Mesodermal cell (in vitro differentiated cells): ENCODE measurements at regions not wholly inside any gene's neighbourhood (a gene's known extent, or its start where the extent isn't known, plus 50 kb on each side); places are given as distances from the start of the nearest gene placed in this dataset.

Source experiments
- H3K27ac ChIP-seq: 2 replicates; pipeline ENCODE4 v1.7.0; 2013; ENCODE audit warnings: mild to moderate bottlenecking, low read depth, low read length, moderate library complexity; ENCODE audit not compliant: severe bottlenecking
- H3K36me3 ChIP-seq: 2 replicates; pipeline ENCODE4 v1.7.1; 2013; ENCODE audit warnings: mild to moderate bottlenecking, low read length, moderate library complexity; ENCODE audit not compliant: control insufficient read depth, insufficient read depth
- H3K4me1 ChIP-seq: one replicate; pipeline ENCODE4 v1.7.1; 2013; ENCODE audit warnings: mild to moderate bottlenecking, low read length; ENCODE audit not compliant: insufficient read depth, control insufficient read depth, poor library complexity, severe bottlenecking
- H3K4me3 ChIP-seq: 2 replicates; pipeline ENCODE4 v1.7.0; 2013; ENCODE audit warnings: low read length, control low read depth, mild to moderate bottlenecking; ENCODE audit not compliant: insufficient read depth, poor library complexity, severe bottlenecking; ENCODE audit errors: extremely low read depth
- H3K9me3 ChIP-seq: 2 replicates; pipeline ENCODE4 v1.7.1; 2013; ENCODE audit warnings: mild to moderate bottlenecking, low read length, moderate library complexity; ENCODE audit not compliant: control insufficient read depth
- WGBS, 2 experiments: methylation state at CpG; one replicate each; pipeline ENCODE4 v1.1.5; 2013; ENCODE audit warnings: missing lambda C conversion rate in 2 of 2; ENCODE audit not compliant: insufficient coverage in 2 of 2; 5-methylcytosine and 5-hydroxymethylcytosine counted together

- 93 to 100% methylated on average over 1 to 3 of the region's 4 CpGs for WGBS, 2 experiments
- no peaks in the 10 kb centered on the region for H3K4me1 ChIP-seq
- no peak overlapping the region for H3K27ac ChIP-seq
- no peaks in the 10 kb centered on the region for H3K36me3 ChIP-seq
- no peak overlapping the region for H3K4me3 ChIP-seq
- peaks cover 16% of the 10 kb centered on the region for H3K9me3 ChIP-seq
These were observed 213.4 kb downstream of the AUH start for GRCh38 chr9:91148306-91148705.

- Histone ChIP-seq H3K36me3 (no peaks in the 10 kb centered on the region), H3K27ac (no peak overlapping the region), H3K9me3 (peaks cover 15% of the 10 kb centered on the region), H3K4me1 (no peaks in the 10 kb centered on the region), H3K4me3 (no peak overlapping the region)
- WGBS, 2 experiments: 91 to 100% methylated on average over 1 to 3 of the region's 3 CpGs
These were observed 211.3 kb downstream of the AUH start for GRCh38 chr9:91150273-91150997.

DNA sequence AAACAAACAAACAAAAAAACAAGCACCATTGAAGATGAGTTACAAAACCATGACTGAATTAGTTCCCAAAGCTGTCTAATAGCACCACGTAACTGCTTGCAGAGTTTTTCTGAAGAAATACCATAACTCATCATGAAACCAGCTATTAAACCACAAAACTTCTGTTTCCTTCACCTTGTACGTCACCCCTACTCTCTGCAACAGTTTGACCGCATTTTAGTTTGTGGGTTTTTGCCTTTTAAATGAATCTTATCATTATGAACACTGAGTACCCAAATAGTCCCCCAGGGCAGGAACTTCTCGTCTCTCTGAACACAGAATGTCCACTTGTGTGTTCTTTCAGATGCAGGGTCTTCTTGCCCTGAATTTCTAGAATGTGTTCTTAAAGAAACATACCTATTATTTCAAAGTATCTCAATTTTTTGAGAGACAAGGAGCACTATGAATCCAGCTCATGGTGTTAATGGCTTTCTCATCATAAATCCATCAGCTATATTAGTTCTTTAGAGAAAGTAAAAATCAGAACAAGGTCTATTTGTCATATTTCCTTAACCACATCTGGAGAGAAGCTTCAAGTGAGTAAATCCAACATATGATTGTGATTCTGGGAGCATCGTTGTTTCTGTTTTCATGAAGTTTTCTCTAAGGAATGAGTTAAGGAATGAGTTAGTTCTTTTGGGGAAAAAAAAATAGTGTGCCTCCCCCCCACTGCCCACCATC is 210.6 kb downstream of the AUH start:
- no peaks in the 10 kb centered on the region for H3K4me1 ChIP-seq
- no peaks in the 10 kb centered on the region for H3K36me3 ChIP-seq
- H3K27ac ChIP-seq: no peak overlapping the region
- peaks cover 15% of the 10 kb centered on the region for H3K9me3 ChIP-seq
- H3K4me3 ChIP-seq: no peak overlapping the region
- 82 to 88% methylated on average over 1 of the region's 5 CpGs for WGBS, 2 experiments

DNA sequence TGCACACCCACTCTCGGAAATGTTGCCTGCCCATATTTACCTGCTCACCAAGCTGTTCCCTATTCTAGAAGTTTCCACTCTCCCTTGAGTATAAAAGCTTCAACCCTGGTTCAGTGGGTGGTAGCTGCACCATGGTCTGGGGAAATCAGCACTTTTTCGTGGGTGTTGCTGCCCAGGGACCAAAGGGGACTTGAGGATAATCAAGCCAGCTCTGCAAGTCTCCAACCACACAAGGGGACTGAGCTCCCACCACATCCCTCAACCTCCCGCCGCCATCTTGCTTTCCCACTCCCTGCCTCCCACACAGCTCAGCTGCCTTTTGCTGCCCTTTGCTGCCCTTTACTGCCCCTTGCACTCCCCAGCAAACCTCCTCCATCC is 210.0 kb downstream of the AUH start:
- WGBS, 2 experiments: 83 to 85% methylated on average over 3 of the region's 4 CpGs
- no peak overlapping the region for H3K4me3 ChIP-seq
- H3K27ac ChIP-seq: no peak overlapping the region
- no peaks in the 10 kb centered on the region for H3K4me1 ChIP-seq
- H3K9me3 ChIP-seq: peaks cover 15% of the 10 kb centered on the region
- no peaks in the 10 kb centered on the region for H3K36me3 ChIP-seq

DNA sequence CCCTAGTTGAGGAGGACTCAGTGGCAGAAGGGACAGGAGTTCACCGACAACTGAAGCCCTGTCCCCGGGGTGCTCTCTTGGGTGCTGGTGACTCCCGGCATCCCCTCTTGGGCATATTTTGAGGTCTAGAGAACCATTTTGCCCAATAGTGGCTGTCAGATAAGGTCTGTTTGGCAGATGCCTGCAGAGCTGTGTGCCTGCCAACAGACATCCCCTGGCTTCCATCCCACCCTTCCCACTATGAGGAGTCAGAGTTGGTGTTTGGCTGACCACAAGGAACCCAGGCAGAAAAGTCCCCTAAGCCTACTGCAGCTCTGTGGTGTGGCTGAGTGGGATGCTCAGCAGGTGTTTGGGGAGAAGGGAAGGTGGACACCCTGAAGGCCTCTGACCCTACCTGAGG is 207.0 kb downstream of the AUH start:
- peaks cover 7% of the 10 kb centered on the region for H3K9me3 ChIP-seq
- no peaks in the 10 kb centered on the region for H3K36me3 ChIP-seq
- no peaks in the 10 kb centered on the region for H3K4me1 ChIP-seq
- no peak overlapping the region for H3K4me3 ChIP-seq
- 90 to 100% methylated on average over 2 to 3 of the region's 3 CpGs for WGBS, 2 experiments
- no peak overlapping the region for H3K27ac ChIP-seq

GRCh38 chr9:91155181-91155580 is 206.5 kb downstream of the AUH start:
- H3K9me3 ChIP-seq: peaks cover 7% of the 10 kb centered on the region
- no peak overlapping the region for H3K4me3 ChIP-seq
- 79 to 96% methylated on average over 3 to 5 of the region's 6 CpGs for WGBS, 2 experiments
- H3K36me3 ChIP-seq: no peaks in the 10 kb centered on the region
- H3K4me1 ChIP-seq: no peaks in the 10 kb centered on the region
- no peak overlapping the region for H3K27ac ChIP-seq

DNA sequence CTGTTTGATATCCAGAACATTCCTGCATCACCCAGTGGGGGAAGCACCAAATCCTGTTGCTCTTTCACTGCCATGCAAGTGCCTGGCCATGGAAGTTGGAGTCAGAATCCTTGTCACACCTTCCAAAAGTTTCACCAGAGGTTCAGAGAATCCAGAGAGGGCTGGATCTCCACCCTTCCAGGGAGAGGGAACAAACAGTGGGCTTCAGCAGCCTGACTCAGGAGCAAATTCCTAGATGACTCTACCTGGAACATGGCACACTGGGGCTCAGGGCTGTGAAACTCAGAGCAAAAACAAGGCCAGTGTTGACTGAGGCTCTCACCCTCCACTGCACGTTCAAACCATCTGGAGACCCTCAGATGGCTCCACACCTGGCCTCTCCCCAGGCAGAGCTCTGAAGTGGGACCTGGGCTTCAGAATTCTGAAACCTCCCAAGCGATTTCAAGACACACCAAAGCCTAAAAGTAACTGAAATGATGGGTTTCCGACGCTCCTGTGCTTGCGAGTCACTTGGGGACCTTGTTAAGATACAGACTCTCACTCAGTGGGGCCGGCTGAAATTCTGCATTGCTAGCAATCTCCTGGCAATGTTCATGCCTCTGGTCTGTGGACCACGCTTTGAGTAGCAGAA is 205.9 kb downstream of the AUH start:
- Histone ChIP-seq H3K4me1 (no peaks in the 10 kb centered on the region), H3K4me3 (no peak overlapping the region), H3K36me3 (no peaks in the 10 kb centered on the region), H3K27ac (no peak overlapping the region), H3K9me3 (peaks cover 7% of the 10 kb centered on the region)
- WGBS, 2 experiments: 87 to 95% methylated on average over 5 to 7 of the region's 7 CpGs

DNA sequence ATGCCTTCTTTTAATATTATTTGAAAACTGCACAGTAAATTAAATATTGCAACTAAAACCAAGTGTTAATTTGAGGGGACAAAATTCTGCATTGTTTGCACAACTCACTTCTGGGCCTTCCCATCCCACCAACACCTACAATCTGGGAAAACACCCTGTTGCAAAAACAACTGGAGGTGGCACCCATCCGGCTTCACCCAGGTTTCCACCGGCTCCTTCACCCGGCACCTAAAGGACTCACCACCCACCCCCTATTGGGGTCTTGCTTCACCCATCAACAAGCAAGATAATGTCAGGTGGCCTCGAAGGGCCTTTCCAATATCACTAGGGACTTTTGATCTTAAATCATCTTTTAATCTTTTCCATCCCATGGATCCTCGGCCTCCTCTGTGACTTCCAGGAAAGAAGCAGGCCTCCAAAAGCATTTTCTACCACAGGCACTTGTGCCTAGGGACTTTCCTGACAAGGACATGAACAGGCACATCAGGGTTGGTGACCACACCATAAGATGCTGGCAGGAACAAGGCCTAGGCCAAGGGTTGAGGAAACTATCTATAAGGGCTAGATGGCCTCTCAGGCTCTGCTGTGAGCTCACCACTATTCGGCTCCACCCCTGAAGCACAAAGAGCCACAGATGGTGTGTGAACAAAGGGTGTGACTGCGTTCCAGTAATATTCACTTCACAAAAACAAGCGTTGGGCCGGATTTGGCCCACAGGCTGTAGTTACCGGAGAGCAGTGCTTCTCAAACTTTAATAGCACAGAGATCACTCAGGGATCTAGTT is 205.1 kb downstream of the AUH start:
- 86 to 89% methylated on average over 10 of the region's 10 CpGs for WGBS, 2 experiments
- peaks cover 7% of the 10 kb centered on the region for H3K9me3 ChIP-seq
- H3K27ac ChIP-seq: no peak overlapping the region
- no peaks in the 10 kb centered on the region for H3K36me3 ChIP-seq
- no peak overlapping the region for H3K4me3 ChIP-seq
- H3K4me1 ChIP-seq: peaks cover 3% of the 10 kb centered on the region

DNA sequence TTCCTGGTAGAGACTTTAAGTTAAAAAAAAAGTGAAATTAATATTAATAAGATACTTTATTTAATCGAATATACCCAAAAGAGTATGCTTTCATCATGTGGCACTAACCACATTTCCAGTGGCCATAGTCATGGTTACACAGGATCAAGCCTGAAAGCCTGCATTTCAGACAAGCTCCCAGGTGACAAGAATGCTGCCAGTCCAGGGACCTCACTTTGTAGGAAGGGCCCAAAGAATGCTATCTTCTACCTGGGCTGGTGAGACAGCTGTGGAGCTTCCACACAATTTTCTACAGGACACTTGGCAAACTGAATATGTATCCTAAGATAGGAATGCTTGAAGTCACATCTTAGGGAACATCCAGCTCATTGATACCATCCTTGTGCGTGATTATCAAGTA is 203.8 kb downstream of the AUH start:
- WGBS, 2 experiments: no CpG with 5 or more reads among the region's 2 CpGs
- H3K4me1 ChIP-seq: peaks cover 15% of the 10 kb centered on the region
- H3K27ac ChIP-seq: no peak overlapping the region
- no peak overlapping the region for H3K4me3 ChIP-seq
- H3K9me3 ChIP-seq: peaks cover 7% of the 10 kb centered on the region
- no peaks in the 10 kb centered on the region for H3K36me3 ChIP-seq

GRCh38 chr9:91158286-91158685 is 203.4 kb downstream of the AUH start:
- H3K9me3 ChIP-seq: peaks cover 7% of the 10 kb centered on the region
- WGBS, 2 experiments: 70 to 73% methylated on average over 4 of the region's 6 CpGs

More at GRCh38 chr9:91158286-91158685, 203.4 kb downstream of the AUH start:
- no peaks in the 10 kb centered on the region for H3K36me3 ChIP-seq
- no peak overlapping the region for H3K4me3 ChIP-seq
- no peak overlapping the region for H3K27ac ChIP-seq
- peaks cover 19% of the 10 kb centered on the region for H3K4me1 ChIP-seq
